HepG2 (cell line): ENCODE measurements at regions not wholly inside any gene's neighbourhood (a gene's known extent, or its start where the extent isn't known, plus 50 kb on each side); places are given as distances from the start of the nearest gene placed in this dataset.

ENCODE experiments used
- ATAC-seq: fragments of 200-7000 bp; cut with Tn5 transposase; 3 replicates; pipeline ENCODE4 v1.9.1; 2020; ENCODE audit warnings: mild to moderate bottlenecking, moderate library complexity
- BruUV-seq: library from RNA; stranded (reverse); fragments of 400-500 nt; replicated peaks from 2 replicates; lab custom pipeline; 2021; lab: Mats Ljungman, UMichigan
- CTCF ChIA-PET: fragments of 300-600 bp; formaldehyde crosslinking; extraction: SDS; loops from one replicate; lab custom pipeline; 2021; ENCODE audit warnings: low total read pairs, inconsistent platforms, low intra/inter-chr PET ratio; lab: Yijun Ruan, JAX
- POLR2A ChIA-PET: fragments of 350-600 bp; sonication (Branson Sonifier 250); formaldehyde crosslinking; loops from one replicate; lab custom pipeline; 2020; ENCODE audit warnings: antibody characterized with exemption, inconsistent platforms; lab: Yijun Ruan, JAX
- DNase-seq: peaks from one replicate; pipeline ENCODE4 v3.0.0-alpha.2; 2015; ENCODE audit warnings: low spot score
- FAIRE-seq: peaks from 3 replicates; lab custom pipeline; 2011; peaks lifted over from hg19 to GRCh38; lab: Jason Lieb, UNC
- H2AFZ ChIP-seq: one replicate; pipeline ENCODE4 v1.6.1; 2011; ENCODE audit warnings: low read length, inconsistent platforms
- H3K27ac ChIP-seq: fragments of 300-600 bp; 3 replicates; pipeline ENCODE4 v1.8.0; 2011; ENCODE audit warnings: mixed run types, mild to moderate bottlenecking, mixed read lengths, low read length, inconsistent platforms; ENCODE audit not compliant: insufficient read depth; ENCODE audit errors: extremely low read length
- H3K27me3 ChIP-seq, 2 experiments: fragments of 200-600 bp in 1 of 2; 2 replicates in 1 of 2; 3 replicates in 1 of 2; pipeline versions ENCODE4 v1.6.0 to v1.8.0; 2011; ENCODE audit warnings: low read length in 2 of 2, mild to moderate bottlenecking in 2 of 2, moderate library complexity in 2 of 2, inconsistent platforms in 1 of 2; ENCODE audit not compliant: insufficient read depth in 2 of 2, control insufficient read depth in 1 of 2
- H3K36me3 ChIP-seq, 2 experiments: fragments of 200-600 bp in 1 of 2; replicated peaks in 1 of 2; 2 replicates in 1 of 2; 3 replicates in 1 of 2; pipeline versions ENCODE4 v1.5.1 to v1.8.0; 2011; ENCODE audit warnings: low read length in 2 of 2, inconsistent platforms in 1 of 2; ENCODE audit not compliant: insufficient read depth in 2 of 2, control insufficient read depth in 1 of 2
- H3K4me1 ChIP-seq: 2 replicates; pipeline ENCODE4 v1.5.1; 2012; ENCODE audit warnings: low read length, inconsistent platforms; ENCODE audit not compliant: insufficient read depth
- H3K4me2 ChIP-seq: 2 replicates; pipeline ENCODE4 v1.6.0; 2011; ENCODE audit warnings: low read depth, low read length, inconsistent platforms
- H3K4me3 ChIP-seq, 3 experiments: fragments of 200-600 bp in 1 of 3; sonication (generic), shearing (Covaris generic) in 1 of 3; replicated peaks in 1 of 3; 2 replicates each; pipeline ENCODE4 v1.5.1; 2011 to 2016; ENCODE audit warnings: low read length in 3 of 3, inconsistent platforms in 2 of 3, low read depth in 2 of 3, mild to moderate bottlenecking in 2 of 3, control low read depth in 1 of 3, mixed read lengths in 1 of 3; ENCODE audit not compliant: insufficient read depth in 1 of 3
- H3K79me2 ChIP-seq: one replicate; pipeline ENCODE4 v1.6.1; 2011; ENCODE audit warnings: low read length, inconsistent platforms; ENCODE audit not compliant: insufficient read depth
- H3K9ac ChIP-seq: 2 replicates; pipeline ENCODE4 v1.6.0; 2011; ENCODE audit warnings: mild to moderate bottlenecking, low read depth, low read length, inconsistent platforms; ENCODE audit not compliant: insufficient read depth
- H3K9me3 ChIP-seq: 2 replicates; pipeline ENCODE4 v1.5.1; 2012; ENCODE audit warnings: mild to moderate bottlenecking, low read length
- H4K20me1 ChIP-seq: 2 replicates; pipeline ENCODE4 v1.6.0; 2011; ENCODE audit warnings: inconsistent platforms, mild to moderate bottlenecking, low read length, moderate library complexity; ENCODE audit not compliant: insufficient read depth
- ATF4 ChIP-seq, 2 experiments: fragments of 450-650 bp in 1 of 2; sonication (generic) in 1 of 2; formaldehyde crosslinking; IDR thresholded peaks; 2 replicates each; pipeline versions ENCODE4 v1.5.0 to v1.8.0; 2020 to 2022; ENCODE audit warnings: mild to moderate bottlenecking in 1 of 2, missing genetic modification reagents in 1 of 2
- DPF2 ChIP-seq: sonication (generic); formaldehyde crosslinking; IDR thresholded peaks from 2 replicates; pipeline ENCODE4 v1.4.0; 2020; ENCODE audit warnings: mild to moderate bottlenecking, low read depth, missing genetic modification reagents, borderline replicate concordance
- KDM6A ChIP-seq: IDR thresholded peaks from 2 replicates; pipeline ENCODE4 v1.6.1; 2016; ENCODE audit warnings: low read depth
- LCORL ChIP-seq, 2 experiments: fragments of 450-650 bp in 1 of 2; sonication (generic) in 1 of 2; formaldehyde crosslinking in 1 of 2; IDR thresholded peaks; 2 replicates each; pipeline versions ENCODE4 v1.5.0 to v1.6.1; 2017 to 2020; ENCODE audit warnings: antibody characterized with exemption in 1 of 2, missing genetic modification reagents in 1 of 2
- MEIS2 ChIP-seq: sonication (generic); formaldehyde crosslinking; IDR thresholded peaks from 2 replicates; pipeline ENCODE4 v1.9.0; 2021; ENCODE audit warnings: mild to moderate bottlenecking, missing genetic modification reagents
- MXD3 ChIP-seq: IDR thresholded peaks from 2 replicates; pipeline ENCODE4 v1.6.1; 2016; ENCODE audit warnings: mild to moderate bottlenecking, missing biosample characterization, missing genetic modification reagents
- POLR2AphosphoS2 ChIP-seq: IDR thresholded peaks from 2 replicates; pipeline ENCODE4 v1.6.1; 2011; ENCODE audit warnings: low read depth, low read length, improper control_type of control experiment
- POLR2AphosphoS5 ChIP-seq: IDR thresholded peaks from 2 replicates; pipeline ENCODE4 v1.6.1; 2012; ENCODE audit warnings: low read depth, low read length
- ZBTB26 ChIP-seq: IDR thresholded peaks from 2 replicates; pipeline ENCODE4 v1.6.1; 2016; ENCODE audit warnings: missing compliant biosample characterization, missing genetic modification reagents, borderline replicate concordance
- ZNF224 ChIP-seq: sonication (generic); formaldehyde crosslinking; IDR thresholded peaks from 2 replicates; pipeline ENCODE4 v1.5.0; 2020; ENCODE audit warnings: mild to moderate bottlenecking, missing genetic modification reagents
- ZNF609 ChIP-seq: sonication (generic); formaldehyde crosslinking; IDR thresholded peaks from 2 replicates; pipeline ENCODE4 v1.4.0; 2020; ENCODE audit warnings: mild to moderate bottlenecking, missing genetic modification reagents, borderline replicate concordance
- WGBS: methylation state at CpG from one replicate; pipeline ENCODE4 v1.1.6; 2017; ENCODE audit warnings: low lambda C conversion rate; 5-methylcytosine and 5-hydroxymethylcytosine counted together
- in situ Hi-C: cut with HindIII; loops from 2 replicates; pipeline ENCODE4 v1.10.0; 2017; ENCODE audit warnings: low pct_unique_long_range_greater_than_20kb; ENCODE audit not compliant: extremely low pct_ligation_motif_present
- intact Hi-C: fragments of 100-400 bp; cut with micrococcal nuclease; formaldehyde crosslinking; loops from one replicate; pipeline ENCODE4 v1.10.0; 2022; ENCODE audit not compliant: unreplicated experiment
- TF ChIP-seq, protein P1 (sequence below): sonication (generic); formaldehyde crosslinking; IDR thresholded peaks from 2 replicates; pipeline ENCODE4 v1.8.0; 2022; ENCODE audit warnings: low read depth, missing genetic modification reagents

DNA sequence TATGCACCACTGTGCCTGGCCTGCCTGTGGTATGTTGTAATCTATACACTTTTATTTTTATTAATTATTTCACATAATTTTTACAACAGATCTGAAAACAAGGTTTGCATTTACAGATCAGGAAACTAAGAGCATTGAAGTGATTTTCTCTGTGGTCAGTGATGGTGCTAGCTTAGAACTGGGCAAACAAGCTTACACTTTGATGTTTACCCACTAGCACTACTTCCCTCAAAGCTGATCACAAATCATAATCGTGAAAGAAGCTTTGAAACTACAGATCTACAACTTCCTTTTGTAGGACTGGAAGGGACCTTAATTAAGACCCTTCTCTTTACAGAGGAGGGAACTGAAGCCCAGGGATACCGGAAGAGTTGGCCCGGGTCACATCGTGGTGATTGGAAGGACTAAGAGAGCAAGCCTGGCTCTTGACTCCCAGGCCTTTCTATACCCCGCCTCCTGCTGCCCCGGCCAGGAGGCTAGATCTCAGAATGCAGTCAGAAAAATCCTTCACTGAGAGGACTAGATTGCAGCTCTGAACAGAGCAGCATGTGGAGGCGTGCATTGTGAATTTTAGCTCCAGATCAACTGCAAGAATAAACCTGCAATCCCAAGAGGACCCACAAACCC is 93.7 kb upstream of the ZNF827 start (continued):
- no peak for TF ChIP-seq ZNF609 (CRISPR knock-in tag)
- no peak for TF ChIP-seq MXD3 (CRISPR knock-in tag)
- TF ChIP-seq ZNF224 (CRISPR knock-in tag): no peak
- TF ChIP-seq KDM6A (CRISPR knock-in tag): no peak

GRCh38 chr4:146029939-146030710 is 91.5 kb upstream of the ZNF827 start:
- FAIRE-seq (no peak), ATAC-seq (no peak), DNase-seq (no peak)
- Histone ChIP-seq H2AFZ (no peak overlapping the region), H3K9me3 (no peaks in the 10 kb centered on the region), H3K4me3 (no peak overlapping the region), H3K9ac (no peak overlapping the region), H3K27ac (no peak overlapping the region), H3K79me2 (no peaks in the 10 kb centered on the region), H4K20me1 (no peaks in the 10 kb centered on the region), H3K27me3 (no peaks in the 10 kb centered on the region), H3K36me3 (no peaks in the 10 kb centered on the region), H3K4me1 (no peaks in the 10 kb centered on the region), H3K4me2 (no peak overlapping the region)
- BruUV-seq: no TSS peak
- POLR2A ChIA-PET: no interaction called here
- WGBS: 18% methylated on average over 8 of the region's 8 CpGs
- intact Hi-C loops: no loop called here
- CTCF ChIA-PET: no interaction called here
- in situ Hi-C loops: no loop called here
- TF ChIP-seq LCORL (IDR thresholded peaks at IDR 0.05): no peak
- TF ChIP-seq LCORL (CRISPR knock-in tag; IDR thresholded peaks at IDR 0.05): no peak
- TF ChIP-seq ZBTB26 (CRISPR knock-in tag): no peak
- no peak for TF ChIP-seq POLR2AphosphoS2
- TF ChIP-seq, protein P1, sequence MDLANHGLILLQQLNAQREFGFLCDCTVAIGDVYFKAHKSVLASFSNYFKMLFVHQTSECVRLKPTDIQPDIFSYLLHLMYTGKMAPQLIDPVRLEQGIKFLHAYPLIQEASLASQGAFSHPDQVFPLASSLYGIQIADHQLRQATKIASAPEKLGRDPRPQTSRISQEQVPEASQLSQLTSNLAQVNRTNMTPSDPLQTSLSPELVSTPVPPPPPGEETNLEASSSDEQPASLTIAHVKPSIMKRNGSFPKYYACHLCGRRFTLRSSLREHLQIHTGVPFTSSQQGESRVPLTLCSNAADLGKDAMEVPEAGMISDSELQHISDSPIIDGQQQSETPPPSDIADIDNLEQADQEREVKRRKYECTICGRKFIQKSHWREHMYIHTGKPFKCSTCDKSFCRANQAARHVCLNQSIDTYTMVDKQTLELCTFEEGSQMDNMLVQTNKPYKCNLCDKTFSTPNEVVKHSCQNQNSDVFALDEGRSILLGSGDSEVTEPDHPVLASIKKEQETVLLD (CRISPR knock-in tag): no peak
- no peak for TF ChIP-seq MEIS2 (CRISPR knock-in tag)
- TF ChIP-seq DPF2: no peak
- no peak for TF ChIP-seq ATF4 (CRISPR knock-in tag; IDR thresholded peaks at IDR 0.05)
- no peak for TF ChIP-seq POLR2AphosphoS5
